Stimulated activated naive CD8-positive, alpha-beta T cell treated with anti-CD3 and anti-CD28 coated beads, Interleukin-15, Interleukin-2, amounts not matched to agents 100 ng/mL and 50 ng/mL, for 24 hours (primary cell): ENCODE measurements at regions not wholly inside any gene's neighbourhood (a gene's known extent, or its start where the extent isn't known, plus 50 kb on each side); places are given as distances from the start of the nearest gene placed in this dataset.

Source experiments
- H3K27ac Mint-ChIP-seq: one replicate; pipeline ENCODE4 v1.8.0; 2021; ENCODE audit warnings: mild to moderate bottlenecking, mixed read lengths
- H3K27me3 Mint-ChIP-seq: one replicate; pipeline ENCODE4 v1.8.0; 2021; ENCODE audit warnings: mixed read lengths
- H3K36me3 Mint-ChIP-seq: one replicate; pipeline ENCODE4 v1.8.0; 2021; ENCODE audit warnings: low read depth, mixed read lengths
- H3K4me1 Mint-ChIP-seq: one replicate; pipeline ENCODE4 v1.8.0; 2021; ENCODE audit warnings: low read depth, mixed read lengths
- H3K4me3 Mint-ChIP-seq: one replicate; pipeline ENCODE4 v1.8.0; 2021; ENCODE audit warnings: mild to moderate bottlenecking, mixed read lengths
- H3K9me3 Mint-ChIP-seq: one replicate; pipeline ENCODE4 v1.8.0; 2021; ENCODE audit warnings: mixed read lengths

DNA sequence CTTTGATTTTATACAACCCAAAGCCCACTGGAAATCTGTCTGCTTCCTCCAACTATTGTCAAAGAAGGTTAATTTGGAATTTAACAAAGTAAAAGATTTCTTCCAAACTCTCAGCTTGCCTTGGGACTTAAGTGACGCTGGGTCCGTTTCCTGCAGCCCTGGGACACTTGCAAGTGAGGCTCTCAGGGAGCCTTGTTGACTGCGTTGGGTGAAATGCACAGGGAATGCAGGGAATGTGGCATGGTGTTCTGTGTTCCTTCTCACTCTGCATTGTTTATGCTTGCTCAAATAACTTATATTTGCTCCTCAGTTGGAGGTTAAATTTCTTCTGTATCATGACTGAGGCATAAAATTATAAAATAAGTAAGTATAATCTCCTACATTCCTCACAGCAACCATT is 60.9 kb upstream of the TJP1 start:
- H3K36me3 Mint-ChIP-seq: no peaks in the 10 kb centered on the region
- no peaks in the 10 kb centered on the region for H3K9me3 Mint-ChIP-seq
- no peak overlapping the region for H3K4me3 Mint-ChIP-seq
- no peaks in the 10 kb centered on the region for H3K4me1 Mint-ChIP-seq
- no peak overlapping the region for H3K27ac Mint-ChIP-seq
- peaks cover 32% of the 10 kb centered on the region for H3K27me3 Mint-ChIP-seq

DNA sequence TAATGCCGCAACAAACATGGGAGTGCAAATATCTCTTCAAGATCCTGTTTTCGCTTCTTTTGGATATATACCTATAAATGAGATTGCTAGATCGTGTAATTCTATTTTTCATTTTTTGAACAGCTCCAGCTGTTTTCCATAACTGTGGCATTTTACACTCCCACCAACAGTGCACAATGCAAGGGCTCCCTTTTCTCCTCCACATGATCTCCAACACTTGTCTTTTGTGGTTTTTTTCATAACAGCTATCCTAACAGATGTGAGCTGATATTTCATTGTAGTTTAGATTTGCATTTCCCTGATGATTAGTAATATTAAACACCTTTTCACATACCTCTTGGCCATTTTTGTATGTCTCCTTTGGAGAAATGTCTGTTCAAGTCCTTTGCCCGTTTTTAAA is 58.6 kb upstream of the TJP1 start:
- Mint-ChIP-seq H3K4me1 (no peaks in the 10 kb centered on the region), H3K36me3 (no peaks in the 10 kb centered on the region), H3K27me3 (peaks cover 30% of the 10 kb centered on the region), H3K4me3 (no peak overlapping the region), H3K27ac (no peak overlapping the region), H3K9me3 (no peaks in the 10 kb centered on the region)

DNA sequence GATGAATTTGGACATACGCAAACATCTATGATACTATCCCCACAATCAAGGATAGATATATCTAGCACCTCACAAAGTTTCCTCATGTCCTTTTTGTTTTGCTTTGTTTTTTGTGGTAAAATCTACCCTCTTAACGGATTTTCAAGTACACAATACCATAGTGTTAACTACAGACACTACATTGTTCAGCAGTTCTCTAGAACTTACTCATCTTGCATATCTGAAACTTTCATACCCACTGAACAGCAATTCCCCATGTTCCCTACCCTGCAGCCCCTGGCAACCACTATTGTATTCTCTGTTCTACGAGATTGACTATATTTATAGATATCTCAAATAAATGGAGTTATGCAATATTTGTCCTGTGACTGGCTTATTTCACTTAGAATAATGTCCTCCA is 58.1 kb upstream of the TJP1 start:
- no peaks in the 10 kb centered on the region for H3K4me1 Mint-ChIP-seq
- H3K27ac Mint-ChIP-seq: no peak overlapping the region
- H3K4me3 Mint-ChIP-seq: no peak overlapping the region
- no peaks in the 10 kb centered on the region for H3K36me3 Mint-ChIP-seq
- H3K9me3 Mint-ChIP-seq: no peaks in the 10 kb centered on the region
- peaks cover 26% of the 10 kb centered on the region for H3K27me3 Mint-ChIP-seq

DNA sequence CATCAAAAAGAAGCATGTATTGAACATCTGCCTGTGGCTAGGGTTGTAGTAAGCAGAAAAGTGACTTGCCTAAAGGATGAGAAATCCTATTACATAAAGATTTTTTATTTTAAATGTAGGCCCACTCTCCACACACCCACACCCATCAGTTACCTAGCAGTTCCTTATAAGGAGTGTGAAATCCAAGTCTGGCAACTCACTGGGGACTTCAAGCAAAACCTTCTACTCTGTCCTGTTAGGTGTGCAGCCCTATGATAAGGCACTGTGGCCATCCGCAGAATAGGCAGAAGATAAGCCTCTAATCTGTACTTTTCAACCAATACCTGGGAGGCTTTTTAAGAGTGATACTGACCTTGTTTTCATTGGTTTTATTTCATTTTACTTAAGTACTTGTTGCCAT is 52.7 kb upstream of the TJP1 start:
- Mint-ChIP-seq H3K4me1 (no peaks in the 10 kb centered on the region), H3K27ac (no peak overlapping the region), H3K9me3 (no peaks in the 10 kb centered on the region), H3K36me3 (no peaks in the 10 kb centered on the region), H3K4me3 (no peak overlapping the region), H3K27me3 (peaks cover 24% of the 10 kb centered on the region)

DNA sequence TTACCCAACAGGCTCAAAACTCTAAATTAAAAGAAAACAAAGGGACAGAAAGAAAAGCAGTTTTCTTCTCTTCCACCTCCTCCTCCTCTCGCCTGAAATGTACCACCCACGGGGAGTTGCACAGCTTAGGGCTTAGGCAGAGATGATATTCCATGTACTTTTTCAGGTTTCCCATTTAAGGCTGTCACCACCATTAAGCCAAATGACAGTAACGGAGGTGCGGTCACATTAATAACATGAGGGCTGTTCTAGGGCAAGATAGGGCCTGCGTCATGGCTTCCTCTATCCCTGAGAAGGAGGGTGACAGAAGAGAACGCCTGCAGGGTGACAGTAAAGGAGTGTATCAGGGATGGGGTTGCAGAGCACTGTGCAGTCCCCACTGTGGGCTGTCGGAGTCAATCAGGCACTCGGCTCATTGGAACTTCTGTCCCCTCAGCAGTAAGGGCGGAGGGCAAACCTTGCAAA is 51.7 kb upstream of the TJP1 start:
- Mint-ChIP-seq H3K36me3 (no peaks in the 10 kb centered on the region), H3K4me3 (no peak overlapping the region), H3K27me3 (peaks cover 27% of the 10 kb centered on the region), H3K27ac (no peak overlapping the region), H3K4me1 (no peaks in the 10 kb centered on the region), H3K9me3 (no peaks in the 10 kb centered on the region)

DNA sequence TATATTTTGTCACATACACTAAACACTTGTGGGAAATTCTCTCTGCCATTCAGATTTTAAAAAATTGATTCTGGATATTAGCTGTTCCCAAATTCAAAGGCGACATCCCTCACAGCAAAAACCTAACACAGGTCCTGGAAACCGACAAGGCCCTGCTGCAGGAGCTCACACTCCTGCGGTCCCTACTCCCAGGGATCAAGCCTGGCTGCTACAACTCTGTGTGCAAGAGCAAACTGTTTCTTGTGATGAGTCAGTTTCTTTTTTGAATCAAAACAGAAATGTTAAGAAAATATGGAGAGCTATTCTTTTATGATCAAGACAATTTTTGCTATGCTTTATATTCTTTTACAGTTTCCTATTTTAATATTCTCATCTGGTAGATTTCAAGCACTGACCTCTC is 51.0 kb upstream of the TJP1 start:
- peaks cover 33% of the 10 kb centered on the region for H3K27me3 Mint-ChIP-seq
- H3K4me3 Mint-ChIP-seq: no peak overlapping the region
- H3K9me3 Mint-ChIP-seq: no peaks in the 10 kb centered on the region
- H3K27ac Mint-ChIP-seq: no peak overlapping the region
- H3K36me3 Mint-ChIP-seq: no peaks in the 10 kb centered on the region
- H3K4me1 Mint-ChIP-seq: no peaks in the 10 kb centered on the region

DNA sequence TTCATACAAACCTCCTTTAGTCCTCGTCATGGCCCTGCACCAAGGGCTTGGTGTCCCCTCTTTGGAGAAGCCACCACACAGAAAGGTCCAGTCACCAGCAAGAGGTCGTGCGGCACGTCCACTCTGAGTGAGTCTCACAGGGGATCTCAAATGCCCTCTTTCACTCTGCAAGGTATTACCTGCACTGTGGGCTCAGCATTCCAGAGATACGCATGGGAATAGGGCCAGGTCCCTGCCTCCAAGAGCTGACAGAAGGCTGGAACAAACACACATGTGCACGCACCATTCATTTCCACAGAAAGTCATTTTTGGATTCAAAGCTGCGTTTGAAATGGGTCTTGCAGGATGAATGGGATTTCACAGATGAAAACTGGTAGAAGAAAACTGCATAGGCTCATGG is 50.4 kb upstream of the TJP1 start:
- Mint-ChIP-seq H3K36me3 (no peaks in the 10 kb centered on the region), H3K4me3 (no peak overlapping the region), H3K27ac (no peak overlapping the region), H3K4me1 (no peaks in the 10 kb centered on the region), H3K27me3 (peaks cover 33% of the 10 kb centered on the region), H3K9me3 (no peaks in the 10 kb centered on the region)
